ENCODE measurements at regions not wholly inside any gene's neighbourhood (a gene's known extent, or its start where the extent isn't known, plus 50 kb on each side); places are given as distances from the start of the nearest gene placed in this dataset.

DNA sequence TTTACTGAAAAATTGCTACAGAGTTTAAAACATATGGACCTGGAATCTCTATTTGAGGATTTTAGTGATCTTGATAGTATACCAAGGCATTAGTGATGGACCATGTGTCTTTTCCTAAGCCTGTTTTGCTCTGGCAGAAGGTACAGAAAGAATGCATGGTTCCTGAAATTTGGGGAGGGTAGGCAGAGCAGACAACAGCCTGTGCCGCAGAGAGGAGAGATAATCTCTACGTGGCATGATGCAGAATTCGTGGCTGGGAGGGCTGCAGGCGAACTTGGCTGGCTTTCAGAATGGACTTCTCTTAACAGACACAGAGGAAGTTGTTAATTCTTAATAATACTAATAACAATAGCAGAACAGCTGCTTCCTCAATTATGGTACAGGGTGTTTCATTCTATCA lies 137.5 kb upstream of the FOXB1 start:
- TF ChIP-seq, protein P1, sequence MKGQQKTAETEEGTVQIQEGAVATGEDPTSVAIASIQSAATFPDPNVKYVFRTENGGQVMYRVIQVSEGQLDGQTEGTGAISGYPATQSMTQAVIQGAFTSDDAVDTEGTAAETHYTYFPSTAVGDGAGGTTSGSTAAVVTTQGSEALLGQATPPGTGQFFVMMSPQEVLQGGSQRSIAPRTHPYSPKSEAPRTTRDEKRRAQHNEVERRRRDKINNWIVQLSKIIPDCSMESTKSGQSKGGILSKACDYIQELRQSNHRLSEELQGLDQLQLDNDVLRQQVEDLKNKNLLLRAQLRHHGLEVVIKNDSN (IDR thresholded peaks at IDR 0.05): no peak
- TF ChIP-seq, protein P2, sequence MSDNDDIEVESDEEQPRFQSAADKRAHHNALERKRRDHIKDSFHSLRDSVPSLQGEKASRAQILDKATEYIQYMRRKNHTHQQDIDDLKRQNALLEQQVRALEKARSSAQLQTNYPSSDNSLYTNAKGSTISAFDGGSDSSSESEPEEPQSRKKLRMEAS (IDR thresholded peaks at IDR 0.05): no peak
- TF ChIP-seq ZBTB7A (IDR thresholded peaks at IDR 0.05; ENCODE audit: low read depth): no peak
- TF ChIP-seq YY1 (IDR thresholded peaks at IDR 0.05; ENCODE audit: low read depth): no peak
- no peak for TF ChIP-seq TCF12 (IDR thresholded peaks at IDR 0.05; ENCODE audit: low read depth)
- TF ChIP-seq FOXM1 (IDR thresholded peaks at IDR 0.05; ENCODE audit: borderline replicate concordance, low read depth): no peak
- no peak for TF ChIP-seq CREB1 (IDR thresholded peaks at IDR 0.05; ENCODE audit: low read depth)
- no peak for TF ChIP-seq EGR1 (IDR thresholded peaks at IDR 0.05)
- TF ChIP-seq, protein P3, sequence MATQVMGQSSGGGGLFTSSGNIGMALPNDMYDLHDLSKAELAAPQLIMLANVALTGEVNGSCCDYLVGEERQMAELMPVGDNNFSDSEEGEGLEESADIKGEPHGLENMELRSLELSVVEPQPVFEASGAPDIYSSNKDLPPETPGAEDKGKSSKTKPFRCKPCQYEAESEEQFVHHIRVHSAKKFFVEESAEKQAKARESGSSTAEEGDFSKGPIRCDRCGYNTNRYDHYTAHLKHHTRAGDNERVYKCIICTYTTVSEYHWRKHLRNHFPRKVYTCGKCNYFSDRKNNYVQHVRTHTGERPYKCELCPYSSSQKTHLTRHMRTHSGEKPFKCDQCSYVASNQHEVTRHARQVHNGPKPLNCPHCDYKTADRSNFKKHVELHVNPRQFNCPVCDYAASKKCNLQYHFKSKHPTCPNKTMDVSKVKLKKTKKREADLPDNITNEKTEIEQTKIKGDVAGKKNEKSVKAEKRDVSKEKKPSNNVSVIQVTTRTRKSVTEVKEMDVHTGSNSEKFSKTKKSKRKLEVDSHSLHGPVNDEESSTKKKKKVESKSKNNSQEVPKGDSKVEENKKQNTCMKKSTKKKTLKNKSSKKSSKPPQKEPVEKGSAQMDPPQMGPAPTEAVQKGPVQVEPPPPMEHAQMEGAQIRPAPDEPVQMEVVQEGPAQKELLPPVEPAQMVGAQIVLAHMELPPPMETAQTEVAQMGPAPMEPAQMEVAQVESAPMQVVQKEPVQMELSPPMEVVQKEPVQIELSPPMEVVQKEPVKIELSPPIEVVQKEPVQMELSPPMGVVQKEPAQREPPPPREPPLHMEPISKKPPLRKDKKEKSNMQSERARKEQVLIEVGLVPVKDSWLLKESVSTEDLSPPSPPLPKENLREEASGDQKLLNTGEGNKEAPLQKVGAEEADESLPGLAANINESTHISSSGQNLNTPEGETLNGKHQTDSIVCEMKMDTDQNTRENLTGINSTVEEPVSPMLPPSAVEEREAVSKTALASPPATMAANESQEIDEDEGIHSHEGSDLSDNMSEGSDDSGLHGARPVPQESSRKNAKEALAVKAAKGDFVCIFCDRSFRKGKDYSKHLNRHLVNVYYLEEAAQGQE (IDR thresholded peaks at IDR 0.05; ENCODE audit: low read depth): no peak
- TF ChIP-seq TEAD4 (IDR thresholded peaks at IDR 0.05): no peak
- no peak for TF ChIP-seq CEBPB (IDR thresholded peaks at IDR 0.05)
- TF ChIP-seq RAD21 (IDR thresholded peaks at IDR 0.05; ENCODE audit: low read depth): no peak
- TF ChIP-seq TAF1 (IDR thresholded peaks at IDR 0.05; ENCODE audit: low read depth): no peak
- TF ChIP-seq NFIC (IDR thresholded peaks at IDR 0.05): no peak
- TF ChIP-seq EP300 (IDR thresholded peaks at IDR 0.05; ENCODE audit: borderline replicate concordance): no peak

DNA sequence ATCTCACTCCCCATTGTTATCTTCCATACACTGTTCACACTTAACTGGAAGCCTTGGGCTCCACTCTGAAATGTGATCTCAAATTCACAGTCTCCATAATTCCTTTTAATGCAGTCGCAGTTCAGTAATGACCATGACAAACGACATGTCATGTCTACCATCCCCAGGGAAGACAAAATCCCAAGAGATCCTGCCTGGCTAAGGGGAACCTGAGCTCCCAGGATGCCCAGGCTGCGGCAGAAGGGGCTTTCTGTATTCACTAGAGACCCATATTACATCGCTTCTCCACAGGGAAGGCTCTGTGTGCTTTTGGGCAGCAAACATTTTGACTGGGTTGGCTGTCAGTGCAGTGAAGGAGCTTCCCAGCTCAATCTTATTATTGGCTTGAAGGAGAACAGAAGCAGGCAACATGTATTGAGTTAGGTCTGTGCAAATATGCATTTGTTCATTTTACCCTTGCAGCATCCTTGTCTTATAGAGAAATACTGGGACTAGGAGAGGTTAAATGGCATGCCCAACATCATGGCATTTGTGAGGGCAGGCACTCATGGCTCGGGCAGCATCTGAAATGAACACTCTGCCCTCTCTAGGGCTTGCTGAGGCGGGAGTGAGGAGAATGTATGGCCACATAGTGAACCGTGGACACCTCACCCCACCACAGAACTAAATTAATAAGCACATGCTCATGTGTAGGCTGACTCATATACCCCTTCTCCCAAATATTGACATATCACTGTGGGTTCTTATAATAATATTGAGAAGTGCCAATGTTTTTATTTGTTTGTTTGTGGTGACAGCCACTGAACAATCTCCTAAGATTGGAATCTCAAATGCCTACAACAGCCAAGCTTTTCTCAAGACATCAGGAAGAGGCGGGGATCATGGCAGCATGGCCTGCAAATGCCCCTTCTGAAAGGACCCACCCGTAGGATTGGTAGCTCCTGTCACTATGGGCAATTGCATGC lies 141.6 kb upstream of the FOXB1 start:
- TF ChIP-seq FOXM1 (IDR thresholded peaks at IDR 0.05; ENCODE audit: borderline replicate concordance, low read depth): no peak
- TF ChIP-seq, protein P2 (IDR thresholded peaks at IDR 0.05): no peak
- no peak for TF ChIP-seq CEBPB (IDR thresholded peaks at IDR 0.05)
- no peak for TF ChIP-seq TAF1 (IDR thresholded peaks at IDR 0.05; ENCODE audit: low read depth)
- TF ChIP-seq TCF12 (IDR thresholded peaks at IDR 0.05; ENCODE audit: low read depth): no peak
- no peak for TF ChIP-seq CREB1 (IDR thresholded peaks at IDR 0.05; ENCODE audit: low read depth)
- no peak for TF ChIP-seq EP300 (IDR thresholded peaks at IDR 0.05; ENCODE audit: borderline replicate concordance)
- TF ChIP-seq, protein P1 (IDR thresholded peaks at IDR 0.05): no peak

DNA sequence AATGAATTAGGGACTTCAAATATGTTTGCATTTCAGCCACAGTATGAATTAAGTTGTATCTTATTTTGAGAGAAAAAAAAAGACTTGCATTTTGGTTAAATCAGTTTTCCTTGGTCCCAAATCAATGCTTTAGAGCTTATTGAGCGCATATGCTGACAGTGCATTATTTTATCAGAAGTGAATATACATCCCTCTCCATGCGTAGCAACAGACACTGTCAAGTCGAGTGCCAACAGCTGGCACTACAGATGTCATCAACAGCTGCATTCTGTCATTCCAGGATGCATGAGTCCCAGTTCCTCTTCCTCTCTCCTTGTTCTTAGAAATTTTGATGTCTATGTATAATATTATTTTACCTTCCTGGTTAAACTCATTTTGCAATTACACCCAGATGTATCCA lies 156.1 kb upstream of the FOXB1 start:
- TF ChIP-seq CEBPB (IDR thresholded peaks at IDR 0.05) (no peak), TAF1 (IDR thresholded peaks at IDR 0.05; ENCODE audit: low read depth) (no peak), YY1 (IDR thresholded peaks at IDR 0.05; ENCODE audit: low read depth) (no peak), NFIC (IDR thresholded peaks at IDR 0.05) (no peak), RAD21 (IDR thresholded peaks at IDR 0.05; ENCODE audit: low read depth) (no peak), CREB1 (IDR thresholded peaks at IDR 0.05; ENCODE audit: low read depth) (no peak), EGR1 (IDR thresholded peaks at IDR 0.05) (no peak), FOXM1 (IDR thresholded peaks at IDR 0.05; ENCODE audit: borderline replicate concordance, low read depth) (no peak), ZBTB7A (IDR thresholded peaks at IDR 0.05; ENCODE audit: low read depth) (no peak), TCF12 (IDR thresholded peaks at IDR 0.05; ENCODE audit: low read depth) (no peak), EP300 (IDR thresholded peaks at IDR 0.05; ENCODE audit: borderline replicate concordance) (no peak), TEAD4 (IDR thresholded peaks at IDR 0.05) (no peak)
- TF ChIP-seq, protein P1 (IDR thresholded peaks at IDR 0.05): no peak
- TF ChIP-seq, protein P3 (IDR thresholded peaks at IDR 0.05; ENCODE audit: low read depth): no peak
- TF ChIP-seq, protein P2 (IDR thresholded peaks at IDR 0.05): no peak

DNA sequence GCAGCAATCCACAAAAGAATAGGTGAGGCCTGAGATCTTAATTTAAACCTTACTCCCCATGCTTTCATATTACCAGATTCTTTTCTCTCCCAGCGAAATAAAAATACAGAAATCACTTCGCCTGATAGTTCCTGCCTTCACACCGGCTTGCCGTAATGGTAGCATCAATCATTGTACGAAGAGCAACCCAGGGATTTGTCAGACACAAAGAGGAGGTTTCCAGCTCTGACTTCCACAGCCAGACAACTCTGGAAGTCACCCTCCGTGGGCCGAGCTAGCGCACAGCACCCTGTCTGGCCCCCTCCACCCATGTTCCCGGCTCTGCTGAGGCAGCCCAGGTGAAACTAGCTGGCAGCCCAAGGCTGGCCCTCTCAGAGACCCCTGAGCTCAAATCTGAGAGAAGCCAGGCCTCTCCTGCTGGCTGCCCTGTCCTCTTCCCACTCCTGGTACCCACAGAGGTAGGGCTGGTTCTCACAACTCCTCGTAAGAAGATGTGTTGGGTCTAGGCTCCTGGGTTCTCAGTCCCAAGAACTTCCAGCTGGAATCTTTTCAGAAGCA lies 156.9 kb upstream of the BNIP2 start:
- TF ChIP-seq TCF12 (IDR thresholded peaks at IDR 0.05; ENCODE audit: low read depth): no peak
- no peak for TF ChIP-seq CEBPB (IDR thresholded peaks at IDR 0.05)
- TF ChIP-seq, protein P1 (IDR thresholded peaks at IDR 0.05): no peak
- TF ChIP-seq, protein P2 (IDR thresholded peaks at IDR 0.05): no peak
- no peak for TF ChIP-seq EP300 (IDR thresholded peaks at IDR 0.05; ENCODE audit: borderline replicate concordance)
- TF ChIP-seq, protein P3 (IDR thresholded peaks at IDR 0.05; ENCODE audit: low read depth): no peak
- no peak for TF ChIP-seq ZBTB7A (IDR thresholded peaks at IDR 0.05; ENCODE audit: low read depth)
- TF ChIP-seq TEAD4 (IDR thresholded peaks at IDR 0.05): no peak
- TF ChIP-seq EGR1 (IDR thresholded peaks at IDR 0.05): no peak
- TF ChIP-seq TAF1 (IDR thresholded peaks at IDR 0.05; ENCODE audit: low read depth): no peak
- no peak for TF ChIP-seq CREB1 (IDR thresholded peaks at IDR 0.05; ENCODE audit: low read depth)
- TF ChIP-seq FOXM1 (IDR thresholded peaks at IDR 0.05; ENCODE audit: borderline replicate concordance, low read depth): no peak
- no peak for TF ChIP-seq NFIC (IDR thresholded peaks at IDR 0.05)
- TF ChIP-seq YY1 (IDR thresholded peaks at IDR 0.05; ENCODE audit: low read depth): no peak
- TF ChIP-seq RAD21 (IDR thresholded peaks at IDR 0.05; ENCODE audit: low read depth): no peak

Measured in Ishikawa (cell line).